Pancreas (tissue), 10 donors: ENCODE measurements at regions not wholly inside any gene's neighbourhood (a gene's known extent, or its start where the extent isn't known, plus 50 kb on each side); places are given as distances from the start of the nearest gene placed in this dataset.

ENCODE experiments used
- ATAC-seq, 4 donors: fragments of 200-7000 bp; cut with Tn5 transposase; one replicate each; pipeline versions ENCODE4 v1.8.0 to v1.9.1; 2020; ENCODE audit warnings: mild to moderate bottlenecking in 4 of 4, moderate library complexity in 4 of 4
- DNase-seq, 6 donors: peaks; one replicate each; pipeline ENCODE4 v3.0.0-alpha.2; 2020
- FAIRE-seq: peaks from 2 replicates; lab custom pipeline; 2012; peaks lifted over from hg19 to GRCh38; lab: Jason Lieb, UNC
- H3K27ac ChIP-seq, 4 donors: fragments of 200-600 bp; sonication (generic); 1 replicate in 3 of 4; 2 replicates in 1 of 4; pipeline versions ENCODE4 v1.5.0 to v1.8.0; 2020
- H3K27me3 ChIP-seq, 4 donors: fragments of 200-600 bp; one replicate each; pipeline ENCODE4 v1.8.0; 2021
- H3K36me3 ChIP-seq, 3 donors: fragments of 200-600 bp; sonication (generic) in 1 of 3; one replicate each; pipeline versions ENCODE4 v1.5.0 to v1.8.0; 2020 to 2021
- H3K4me1 ChIP-seq, 3 donors: fragments of 200-600 bp; one replicate each; pipeline ENCODE4 v1.8.0; 2021
- H3K4me3 ChIP-seq, 4 donors: fragments of 200-600 bp; sonication (generic) in 2 of 4; one replicate each; pipeline versions ENCODE4 v1.5.0 to v1.8.0; 2020 to 2021
- H3K9me3 ChIP-seq, 4 donors: fragments of 200-600 bp; one replicate each; pipeline ENCODE4 v1.8.0; 2021
- WGBS, 2 donors: extraction: QIAGEN DNeasy Blood & Tissue Kit; methylation state at CpG; one replicate each; pipeline ENCODE4 v1.1.7; 2013; 5-methylcytosine and 5-hydroxymethylcytosine counted together
- intact Hi-C, 3 donors: fragments of 100-400 bp; cut with DNase I; formaldehyde crosslinking; loops; one replicate each; pipeline versions ENCODE4 v1.11.1 to v1.14.2; 2022
- TF ChIP-seq, protein P1 (sequence below), 4 donors: fragments of 200-600 bp; sonication (generic) in 3 of 4; IDR thresholded peaks; one replicate each; pipeline versions ENCODE4 v1.5.0 to v1.8.0; 2021; ENCODE audit warnings: antibody characterized with exemption in 4 of 4
- donor health status: healthy with polysubstance abuse.
- donor health status: DM: no; HTN: no; CAD: no; lungs with moderate emphysema.
- donor health status: DM: no; HTN: no; CAD: no.
- donor health status: control.
- donor health status: control.
- donor health status: Bipolar disorder and iron deficiency.
- donor health status: DM: yes; HTN: yes; CAD: no.
- donor health status: DM: no; HTN: no; CAD: no.
- donor health status: DM: no; HTN: no; CAD: no.
- donor health status: DM: yes; HTN: yes; CAD: no.

GRCh38 chr17:55654022-55654421 lies 68.6 kb downstream of the TMEM100 start:
- H3K4me1 ChIP-seq: no peaks in the 10 kb centered on the region
- no peak overlapping the region for H3K4me3 ChIP-seq
- no peaks in the 10 kb centered on the region for H3K36me3 ChIP-seq
- intact Hi-C loops: no loop called here
- 34 to 46% methylated on average over 2 of the region's 2 CpGs for WGBS, 2 donors
- peaks cover 0 to 6% (median 0%) of the 10 kb centered on the region in 4 donors for H3K27me3 ChIP-seq
- DNase-seq (no peak), ATAC-seq (no peak), FAIRE-seq (no peak)
- no peaks in the 10 kb centered on the region for H3K9me3 ChIP-seq
- TF ChIP-seq, protein P1, sequence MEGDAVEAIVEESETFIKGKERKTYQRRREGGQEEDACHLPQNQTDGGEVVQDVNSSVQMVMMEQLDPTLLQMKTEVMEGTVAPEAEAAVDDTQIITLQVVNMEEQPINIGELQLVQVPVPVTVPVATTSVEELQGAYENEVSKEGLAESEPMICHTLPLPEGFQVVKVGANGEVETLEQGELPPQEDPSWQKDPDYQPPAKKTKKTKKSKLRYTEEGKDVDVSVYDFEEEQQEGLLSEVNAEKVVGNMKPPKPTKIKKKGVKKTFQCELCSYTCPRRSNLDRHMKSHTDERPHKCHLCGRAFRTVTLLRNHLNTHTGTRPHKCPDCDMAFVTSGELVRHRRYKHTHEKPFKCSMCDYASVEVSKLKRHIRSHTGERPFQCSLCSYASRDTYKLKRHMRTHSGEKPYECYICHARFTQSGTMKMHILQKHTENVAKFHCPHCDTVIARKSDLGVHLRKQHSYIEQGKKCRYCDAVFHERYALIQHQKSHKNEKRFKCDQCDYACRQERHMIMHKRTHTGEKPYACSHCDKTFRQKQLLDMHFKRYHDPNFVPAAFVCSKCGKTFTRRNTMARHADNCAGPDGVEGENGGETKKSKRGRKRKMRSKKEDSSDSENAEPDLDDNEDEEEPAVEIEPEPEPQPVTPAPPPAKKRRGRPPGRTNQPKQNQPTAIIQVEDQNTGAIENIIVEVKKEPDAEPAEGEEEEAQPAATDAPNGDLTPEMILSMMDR (IDR thresholded peaks at IDR 0.05): no peak
- H3K27ac ChIP-seq: no peak overlapping the region

DNA sequence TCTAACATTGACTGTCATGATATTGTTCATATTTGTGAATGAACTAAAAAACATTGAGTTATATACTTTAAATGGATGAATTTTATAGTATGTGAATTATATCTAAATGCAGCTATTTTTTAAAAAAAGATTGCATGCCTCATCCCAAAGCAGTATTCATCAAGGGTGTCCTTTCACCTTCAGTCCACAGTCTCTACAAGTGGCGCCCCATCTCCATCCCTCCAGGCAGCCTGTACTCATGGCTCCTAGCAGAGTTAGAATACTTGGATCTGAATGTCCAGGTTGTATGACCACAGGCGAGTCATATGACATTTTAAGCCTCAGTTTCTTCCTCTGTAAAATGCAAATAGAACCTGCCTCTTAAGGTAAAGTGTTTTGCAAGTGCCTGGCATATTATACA lies 69.8 kb downstream of the TMEM100 start:
- no peaks in the 10 kb centered on the region for H3K4me1 ChIP-seq
- WGBS, 2 donors: 51 to 79% methylated on average over 2 of the region's 2 CpGs
- DNase-seq (no peak), FAIRE-seq (no peak), ATAC-seq (no peak)
- H3K27ac ChIP-seq: no peak overlapping the region
- H3K4me3 ChIP-seq: no peak overlapping the region
- peaks cover 0 to 6% (median 0%) of the 10 kb centered on the region in 4 donors for H3K27me3 ChIP-seq
- no peaks in the 10 kb centered on the region for H3K36me3 ChIP-seq
- no peaks in the 10 kb centered on the region for H3K9me3 ChIP-seq
- TF ChIP-seq, protein P1 (IDR thresholded peaks at IDR 0.05): no peak
- intact Hi-C loops: no loop called here

- DNase-seq: no peak
- Histone ChIP-seq H3K4me3 (no peak overlapping the region), H3K27me3 (peaks cover 0 to 6% (median 0%) of the 10 kb centered on the region in 4 donors), H3K4me1 (no peaks in the 10 kb centered on the region), H3K27ac (no peak overlapping the region), H3K9me3 (no peaks in the 10 kb centered on the region), H3K36me3 (no peaks in the 10 kb centered on the region)
- intact Hi-C loops: no loop called here
- no peak for FAIRE-seq
- 44 to 77% methylated on average over 2 of the region's 2 CpGs for WGBS, 2 donors
- TF ChIP-seq, protein P1 (IDR thresholded peaks at IDR 0.05): no peak
- ATAC-seq: no peak
Observed at GRCh38 chr17:55652114-55652823, 70.4 kb downstream of the TMEM100 start.

DNA sequence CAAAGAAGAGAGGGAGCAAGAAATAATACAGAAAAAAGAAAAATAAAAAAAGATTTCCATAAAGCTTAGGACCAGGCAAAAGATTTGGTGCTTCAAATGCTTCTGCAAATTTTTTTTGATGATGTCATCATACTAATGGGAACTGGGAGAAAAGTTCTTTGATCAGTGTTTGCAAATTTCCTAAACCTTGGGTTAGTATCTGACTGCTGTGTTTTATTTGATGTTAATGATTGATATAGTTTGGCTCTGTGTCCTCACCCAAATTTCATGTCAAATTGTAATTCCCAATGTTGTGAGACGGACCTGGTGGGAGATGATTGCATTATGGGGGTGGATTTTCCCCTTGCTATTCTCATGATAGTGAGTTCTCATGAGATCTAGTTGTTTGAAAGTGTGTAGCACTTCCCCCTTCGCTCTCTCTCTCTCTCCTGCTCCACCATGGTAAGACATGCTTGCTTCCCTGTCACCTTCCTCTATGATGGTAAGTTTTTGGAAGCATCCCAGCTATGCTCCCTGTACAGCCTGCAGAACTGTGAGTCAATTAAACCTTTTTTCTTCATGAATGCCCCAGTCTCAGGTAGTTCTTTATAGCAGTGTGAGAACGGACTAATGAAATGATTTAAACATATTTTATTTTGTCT lies 72.6 kb downstream of the TMEM100 start:
- ATAC-seq (no peak), FAIRE-seq (no peak), DNase-seq (no peak)
- Histone ChIP-seq H3K9me3 (no peaks in the 10 kb centered on the region), H3K4me1 (no peaks in the 10 kb centered on the region), H3K27ac (no peak overlapping the region), H3K27me3 (peaks cover 0 to 6% (median 0%) of the 10 kb centered on the region in 4 donors), H3K36me3 (no peaks in the 10 kb centered on the region), H3K4me3 (no peak overlapping the region)
- intact Hi-C loops: no loop called here
- TF ChIP-seq, protein P1 (IDR thresholded peaks at IDR 0.05): no peak
- 41 to 43% methylated on average over 3 of the region's 3 CpGs for WGBS, 2 donors

DNA sequence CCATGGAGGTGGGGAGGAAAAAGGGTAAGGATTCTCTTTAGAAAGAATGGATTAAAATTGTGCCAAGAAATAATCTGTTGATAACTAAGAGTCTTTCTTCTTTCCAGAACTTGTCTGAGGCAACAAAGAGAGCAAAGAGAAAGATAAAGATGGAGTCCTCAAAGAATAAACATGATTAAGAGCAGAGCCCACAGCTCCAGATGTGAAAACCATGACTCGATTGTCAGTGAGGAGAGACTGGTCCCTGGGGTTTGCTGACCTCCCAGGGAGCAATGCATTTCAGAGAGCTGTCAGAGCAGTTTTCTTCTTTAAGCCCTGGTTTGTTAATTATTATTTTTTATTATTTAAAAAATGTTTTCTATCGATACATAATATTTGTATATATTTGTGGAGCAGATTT lies 74.6 kb downstream of the TMEM100 start:
- intact Hi-C loops: no loop called here
- H3K27ac ChIP-seq: no peak overlapping the region
- FAIRE-seq (no peak), ATAC-seq (no peak), DNase-seq (no peak)
- no peaks in the 10 kb centered on the region for H3K36me3 ChIP-seq
- TF ChIP-seq, protein P1 (IDR thresholded peaks at IDR 0.05): no peak
- no peaks in the 10 kb centered on the region for H3K27me3 ChIP-seq
- no peak overlapping the region for H3K4me3 ChIP-seq
- H3K9me3 ChIP-seq: no peaks in the 10 kb centered on the region
- H3K4me1 ChIP-seq: no peaks in the 10 kb centered on the region
- whole genome bisulfite sequencing, 2 donors: 31 to 44% methylated on average over 2 of the region's 2 CpGs
